B cell (primary cell): ENCODE measurements at regions not wholly inside any gene's neighbourhood (a gene's known extent, or its start where the extent isn't known, plus 50 kb on each side); places are given as distances from the start of the nearest gene placed in this dataset.

Experiments used
- ATAC-seq: fragments of 200-7000 bp; cut with Tn5 transposase; one replicate; pipeline ENCODE4 v1.10.0; 2021; ENCODE audit warnings: low read depth, mild to moderate bottlenecking, moderate number of reproducible peaks, moderate library complexity
- CTCF ChIA-PET: fragments of 350-600 bp; sonication (Branson Sonifier 250); formaldehyde crosslinking; loops from one replicate; lab custom pipeline; 2021; ENCODE audit warnings: antibody characterized with exemption, inconsistent platforms; lab: Charles Lee
- POLR2A ChIA-PET: fragments of 350-600 bp; sonication (Branson Sonifier 250); formaldehyde crosslinking; loops from one replicate; lab custom pipeline; 2021; ENCODE audit warnings: antibody characterized with exemption; lab: Charles Lee
- DNase-seq: peaks from one replicate; pipeline ENCODE4 v3.0.0; 2013
- H2AFZ ChIP-seq: 2 replicates; pipeline ENCODE4 v1.6.1; 2012; ENCODE audit warnings: mild to moderate bottlenecking, low read depth, low read length; ENCODE audit not compliant: insufficient read depth, poor library complexity, severe bottlenecking
- H3K27ac ChIP-seq, 2 donors: 1 replicate in 1 of 2; 2 replicates in 1 of 2; pipeline ENCODE4 v1.5.1; 2012 to 2013; ENCODE audit warnings: low read length in 2 of 2, mild to moderate bottlenecking in 2 of 2, moderate library complexity in 1 of 2
- H3K27me3 ChIP-seq, 4 experiments: fragments of 200-600 bp in 1 of 4; sonication (generic) in 1 of 4; replicated peaks in 1 of 4; 1 replicate in 2 of 4; 2 replicates in 2 of 4; pipeline versions ENCODE4 v1.6.1 to v1.7.0; 2013 to 2016; ENCODE audit warnings: low read length in 3 of 4, mild to moderate bottlenecking in 2 of 4, mixed read lengths in 1 of 4, moderate library complexity in 1 of 4; ENCODE audit not compliant: insufficient read depth in 4 of 4, control insufficient read depth in 3 of 4; ENCODE audit errors: control extremely low read depth in 1 of 4
- H3K36me3 ChIP-seq, 2 experiments: replicated peaks in 1 of 2; 1 replicate in 1 of 2; 2 replicates in 1 of 2; pipeline versions ENCODE4 v1.6.1 to v1.7.1; 2013; ENCODE audit warnings: low read length in 1 of 2; ENCODE audit not compliant: insufficient read depth in 2 of 2, control insufficient read depth in 1 of 2; ENCODE audit errors: control extremely low read depth in 1 of 2, extremely low read depth in 1 of 2
- H3K4me1 ChIP-seq, 2 donors: fragments of 200-600 bp in 1 of 2; sonication (generic) in 1 of 2; 1 replicate in 1 of 2; 2 replicates in 1 of 2; pipeline versions ENCODE4 v1.5.1 to v1.6.1; 2013 to 2017; ENCODE audit warnings: low read length in 2 of 2; ENCODE audit not compliant: control insufficient read depth in 2 of 2, insufficient read depth in 2 of 2
- H3K4me2 ChIP-seq: replicated peaks from 2 replicates; pipeline ENCODE3; 2012; ENCODE audit warnings: mild to moderate bottlenecking, low read depth, low read length; ENCODE audit not compliant: poor library complexity, severe bottlenecking
- H3K4me3 ChIP-seq, 5 experiments: fragments of 200-600 bp in 1 of 5; sonication (generic) in 1 of 5; 1 replicate in 3 of 5; 2 replicates in 2 of 5; pipeline versions ENCODE4 v1.5.1 to v1.7.0; 2011 to 2016; ENCODE audit warnings: low read length in 4 of 5, mild to moderate bottlenecking in 4 of 5, low read depth in 2 of 5, control low read depth in 1 of 5, moderate library complexity in 1 of 5; ENCODE audit not compliant: insufficient read depth in 1 of 5; ENCODE audit errors: control extremely low read depth in 1 of 5, extremely low read depth in 1 of 5
- H3K79me2 ChIP-seq: fragments of 200-600 bp; sonication (generic); one replicate; pipeline ENCODE4 v1.6.0; 2016; ENCODE audit warnings: low read length; ENCODE audit not compliant: control insufficient read depth, insufficient read depth
- H3K9ac ChIP-seq: fragments of 200-600 bp; sonication (generic); 2 replicates; pipeline ENCODE4 v1.6.1; 2017; ENCODE audit warnings: mild to moderate bottlenecking, low read length, moderate library complexity
- H3K9me3 ChIP-seq, 3 donors: one replicate each; pipeline versions ENCODE4 v1.6.1 to v1.7.1; 2013; ENCODE audit warnings: low read length in 2 of 3; ENCODE audit not compliant: control insufficient read depth in 2 of 3, insufficient read depth in 1 of 3; ENCODE audit errors: control extremely low read depth in 1 of 3
- H4K20me1 ChIP-seq: 2 replicates; pipeline ENCODE4 v1.6.0; 2012; ENCODE audit warnings: mild to moderate bottlenecking, low read length; ENCODE audit not compliant: insufficient read depth, control insufficient read depth, poor library complexity, severe bottlenecking
- H3K27ac Mint-ChIP-seq: one replicate; pipeline ENCODE4 v1.8.0; 2021; ENCODE audit warnings: mixed read lengths
- H3K27me3 Mint-ChIP-seq: one replicate; pipeline ENCODE4 v1.8.0; 2021; ENCODE audit warnings: mixed read lengths
- H3K4me1 Mint-ChIP-seq: one replicate; pipeline ENCODE4 v1.8.0; 2021; ENCODE audit warnings: mixed read lengths
- H3K4me3 Mint-ChIP-seq: one replicate; pipeline ENCODE4 v1.8.0; 2021; ENCODE audit warnings: mixed read lengths
- H3K9me3 Mint-ChIP-seq: one replicate; pipeline ENCODE4 v1.8.0; 2022; ENCODE audit warnings: mixed read lengths; ENCODE audit not compliant: insufficient read depth
- EZH2 ChIP-seq: IDR thresholded peaks from 2 replicates; pipeline ENCODE4 v1.6.1; 2012; ENCODE audit warnings: borderline replicate concordance, low read depth, mild to moderate bottlenecking, moderate library complexity, low read length; ENCODE audit not compliant: insufficient read depth, poor library complexity, severe bottlenecking
- WGBS: methylation state at CpG from one replicate; pipeline ENCODE4 v1.1.5; 2013; ENCODE audit warnings: missing lambda C conversion rate; ENCODE audit not compliant: insufficient coverage; 5-methylcytosine and 5-hydroxymethylcytosine counted together
- intact Hi-C: fragments of 100-400 bp; cut with micrococcal nuclease; formaldehyde crosslinking; loops from one replicate; pipeline ENCODE4 v1.10.0; 2022
- TF ChIP-seq, protein P1 (sequence below): fragments of 200-600 bp; IDR thresholded peaks from one replicate; pipeline ENCODE4 v1.8.0; 2022; ENCODE audit warnings: antibody characterized with exemption, mild to moderate bottlenecking

- Mint-ChIP-seq H3K4me3 (no peak overlapping the region), H3K27ac (no peak overlapping the region), H3K9me3 (no peaks in the 10 kb centered on the region), H3K27me3 (peaks cover 21% of the 10 kb centered on the region), H3K4me1 (no peaks in the 10 kb centered on the region)
- no peaks in the 10 kb centered on the region for H3K9me3 ChIP-seq
- no peak overlapping the region for H3K9ac ChIP-seq
- H3K27me3 ChIP-seq: peaks cover 0 to 4% (median 0%) of the 10 kb centered on the region in 4 experiments
- DNase-seq: no peak
- no peak for ATAC-seq
- H3K79me2 ChIP-seq: no peaks in the 10 kb centered on the region
- H3K4me3 ChIP-seq: no peak overlapping the region
- H3K27ac ChIP-seq: no peak overlapping the region
- no peak overlapping the region for H2AFZ ChIP-seq
- ChIA-PET CTCF (interaction anchor here (0.6 kb wide), 1 partner anchor 10 kb away, joined by 3 read pairs; no protein-coding TSS in a partner anchor), POLR2A (no interaction called here)
- H4K20me1 ChIP-seq: no peaks in the 10 kb centered on the region
- WGBS: no CpG with 5 or more reads among the region's 3 CpGs
- no peaks in the 10 kb centered on the region for H3K36me3 ChIP-seq
- no peak for TF ChIP-seq EZH2
- TF ChIP-seq, protein P1, sequence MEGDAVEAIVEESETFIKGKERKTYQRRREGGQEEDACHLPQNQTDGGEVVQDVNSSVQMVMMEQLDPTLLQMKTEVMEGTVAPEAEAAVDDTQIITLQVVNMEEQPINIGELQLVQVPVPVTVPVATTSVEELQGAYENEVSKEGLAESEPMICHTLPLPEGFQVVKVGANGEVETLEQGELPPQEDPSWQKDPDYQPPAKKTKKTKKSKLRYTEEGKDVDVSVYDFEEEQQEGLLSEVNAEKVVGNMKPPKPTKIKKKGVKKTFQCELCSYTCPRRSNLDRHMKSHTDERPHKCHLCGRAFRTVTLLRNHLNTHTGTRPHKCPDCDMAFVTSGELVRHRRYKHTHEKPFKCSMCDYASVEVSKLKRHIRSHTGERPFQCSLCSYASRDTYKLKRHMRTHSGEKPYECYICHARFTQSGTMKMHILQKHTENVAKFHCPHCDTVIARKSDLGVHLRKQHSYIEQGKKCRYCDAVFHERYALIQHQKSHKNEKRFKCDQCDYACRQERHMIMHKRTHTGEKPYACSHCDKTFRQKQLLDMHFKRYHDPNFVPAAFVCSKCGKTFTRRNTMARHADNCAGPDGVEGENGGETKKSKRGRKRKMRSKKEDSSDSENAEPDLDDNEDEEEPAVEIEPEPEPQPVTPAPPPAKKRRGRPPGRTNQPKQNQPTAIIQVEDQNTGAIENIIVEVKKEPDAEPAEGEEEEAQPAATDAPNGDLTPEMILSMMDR: no peak
- H3K4me2 ChIP-seq: no peak overlapping the region
- intact Hi-C loops: no loop called here
- H3K4me1 ChIP-seq: no peaks in the 10 kb centered on the region
Observed at GRCh38 chr2:67839668-67840067, 223.1 kb downstream of the C1D start.

DNA sequence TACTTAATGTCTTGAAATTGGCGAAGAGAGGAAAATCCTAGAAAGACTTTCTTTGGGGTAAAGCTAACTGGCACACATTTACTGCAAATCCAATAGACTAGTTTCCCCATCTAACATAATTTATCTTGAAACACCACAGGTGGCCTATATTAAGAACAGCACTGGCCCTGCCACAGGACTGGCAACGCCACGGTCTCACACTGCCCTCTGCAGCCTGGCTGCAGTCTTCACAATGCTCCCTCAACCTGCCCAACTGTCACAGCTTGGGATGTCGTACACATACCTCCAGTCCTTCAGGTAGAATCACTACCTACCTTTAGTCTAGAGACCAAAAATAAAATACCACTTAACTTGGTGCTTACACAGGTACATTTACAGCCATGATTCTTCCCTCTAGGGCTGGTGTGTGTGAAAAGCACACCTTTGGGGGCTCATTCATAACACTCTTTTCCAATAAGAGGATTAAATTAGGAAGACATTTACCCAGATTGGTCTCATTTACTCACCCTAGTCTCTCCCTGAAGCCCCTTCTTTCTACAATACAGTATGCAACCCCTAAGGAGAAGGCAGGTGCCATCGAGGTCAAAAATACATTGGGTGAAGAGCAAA, 222.2 kb downstream of the C1D start:
- Histone ChIP-seq H3K79me2 (no peaks in the 10 kb centered on the region), H2AFZ (no peak overlapping the region), H3K27me3 (peaks cover 0 to 6% (median 3%) of the 10 kb centered on the region in 4 experiments), H3K4me3 (no peak overlapping the region), H4K20me1 (no peaks in the 10 kb centered on the region), H3K9me3 (no peaks in the 10 kb centered on the region), H3K36me3 (no peaks in the 10 kb centered on the region), H3K4me2 (no peak overlapping the region), H3K27ac (no peak overlapping the region), H3K4me1 (no peaks in the 10 kb centered on the region), H3K9ac (no peak overlapping the region)
- H3K9me3 Mint-ChIP-seq: no peaks in the 10 kb centered on the region
- no peaks in the 10 kb centered on the region for H3K4me1 Mint-ChIP-seq
- ATAC-seq: no peak
- no peak for TF ChIP-seq EZH2
- TF ChIP-seq, protein P1: peak; percentile 59
- intact Hi-C loops: no loop called here
- ChIA-PET CTCF (interaction anchor here (1.1 to 1.5 kb wide), 2 partner anchors 14 to 1411 kb away, joined by 3 to 5 read pairs; no protein-coding TSS in a partner anchor), POLR2A (no interaction called here)
- H3K27ac Mint-ChIP-seq: no peak overlapping the region
- peak; percentile 46 for DNase-seq
- WGBS: 10% methylated on average over 3 of the region's 5 CpGs
- no peak overlapping the region for H3K4me3 Mint-ChIP-seq
- H3K27me3 Mint-ChIP-seq: peaks cover 26% of the 10 kb centered on the region
